ENCODE measurements at regions not wholly inside any gene's neighbourhood (a gene's known extent, or its start where the extent isn't known, plus 50 kb on each side); places are given as distances from the start of the nearest gene placed in this dataset.

- Histone ChIP-seq H3K9me3 (no peaks in the 10 kb centered on the region), H3K27ac (no peak overlapping the region), H3K4me1 (ENCODE audit: control insufficient read depth in 1 of 2, low read depth in 2 of 2) (no peaks in the 10 kb centered on the region), H3K4me3 (no peak overlapping the region), H3K27me3 (replicated peaks; ENCODE audit: insufficient read depth) (no peaks in the 10 kb centered on the region), H3K36me3 (no peaks in the 10 kb centered on the region)
- no peak for DNase-seq (ENCODE audit: low spot score)
- ATAC-seq (ENCODE audit: insufficient number of reproducible peaks, low FRiP score, low read depth): no peak
- no peak for TF ChIP-seq CTCF (IDR thresholded peaks at IDR 0.05)
These were observed 76.0 kb upstream of the CDH10 start for GRCh38 chr5:24720743-24721142.

DNA sequence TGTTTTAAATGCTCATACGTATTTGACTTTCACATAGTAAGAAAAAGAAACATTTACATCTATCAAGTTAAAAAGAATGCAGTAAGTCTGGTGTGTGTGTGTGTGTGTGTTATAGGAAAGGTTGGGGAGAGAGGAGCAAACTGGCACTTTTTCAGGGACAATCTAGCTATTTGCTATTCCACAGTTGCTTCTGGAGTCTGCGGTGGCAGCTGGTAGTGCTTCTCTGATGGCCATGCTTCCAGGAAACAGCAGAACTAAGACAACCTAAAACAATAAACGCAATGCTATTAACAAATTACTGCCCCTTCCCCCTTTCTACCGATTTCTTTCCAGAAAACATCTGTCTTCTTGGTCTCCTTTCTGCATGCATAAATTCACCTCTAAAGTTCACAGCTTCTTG, 70.0 kb upstream of the CDH10 start:
- no peaks in the 10 kb centered on the region for H3K4me1 ChIP-seq (ENCODE audit: control insufficient read depth in 1 of 2, low read depth in 2 of 2)

GRCh38 chr5:24712947-24713346, 68.2 kb upstream of the CDH10 start:
- H3K9me3 ChIP-seq: no peaks in the 10 kb centered on the region
- TF ChIP-seq CTCF (IDR thresholded peaks at IDR 0.05): no peak
- H3K4me3 ChIP-seq: no peak overlapping the region
- no peaks in the 10 kb centered on the region for H3K4me1 ChIP-seq (ENCODE audit: control insufficient read depth in 1 of 2, low read depth in 2 of 2)
- no peak overlapping the region for H3K27ac ChIP-seq
- ATAC-seq (ENCODE audit: insufficient number of reproducible peaks, low FRiP score, low read depth) (no peak), DNase-seq (ENCODE audit: low spot score) (no peak)
- H3K36me3 ChIP-seq: no peaks in the 10 kb centered on the region
- no peaks in the 10 kb centered on the region for H3K27me3 ChIP-seq (replicated peaks; ENCODE audit: insufficient read depth)

More for the DNA sequence above, 70.0 kb upstream of the CDH10 start:
- DNase-seq (ENCODE audit: low spot score): no peak
- Histone ChIP-seq H3K4me3 (no peak overlapping the region), H3K9me3 (no peaks in the 10 kb centered on the region), H3K27me3 (replicated peaks; ENCODE audit: insufficient read depth) (no peaks in the 10 kb centered on the region), H3K36me3 (no peaks in the 10 kb centered on the region), H3K27ac (no peak overlapping the region)
- no peak for TF ChIP-seq CTCF (IDR thresholded peaks at IDR 0.05)
- ATAC-seq (ENCODE audit: insufficient number of reproducible peaks, low FRiP score, low read depth): no peak

DNA sequence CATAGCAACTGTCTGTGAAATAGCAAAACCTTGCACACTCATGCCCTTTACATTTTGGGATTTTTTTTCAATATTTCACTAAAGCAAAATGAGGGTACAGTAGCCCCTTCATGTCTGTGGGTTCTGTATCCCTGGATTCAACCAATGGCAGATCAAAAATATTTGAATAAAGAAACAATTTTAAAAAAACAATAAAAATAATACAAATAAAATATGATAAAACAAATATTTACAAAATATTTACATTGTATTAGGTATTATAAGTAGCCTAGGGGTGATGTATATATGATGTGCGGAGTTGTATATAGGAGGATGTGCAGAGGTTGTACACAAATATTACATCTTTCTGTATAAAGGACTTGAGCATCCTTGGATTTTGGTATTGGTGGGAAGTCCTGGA, 67.3 kb upstream of the CDH10 start:
- Histone ChIP-seq H3K4me1 (ENCODE audit: control insufficient read depth in 1 of 2, low read depth in 2 of 2) (no peaks in the 10 kb centered on the region), H3K4me3 (no peak overlapping the region), H3K27ac (no peak overlapping the region), H3K36me3 (no peaks in the 10 kb centered on the region), H3K9me3 (no peaks in the 10 kb centered on the region), H3K27me3 (replicated peaks; ENCODE audit: insufficient read depth) (no peaks in the 10 kb centered on the region)
- DNase-seq (ENCODE audit: low spot score): no peak
- no peak for TF ChIP-seq CTCF (IDR thresholded peaks at IDR 0.05)
- no peak for ATAC-seq (ENCODE audit: insufficient number of reproducible peaks, low FRiP score, low read depth)

DNA sequence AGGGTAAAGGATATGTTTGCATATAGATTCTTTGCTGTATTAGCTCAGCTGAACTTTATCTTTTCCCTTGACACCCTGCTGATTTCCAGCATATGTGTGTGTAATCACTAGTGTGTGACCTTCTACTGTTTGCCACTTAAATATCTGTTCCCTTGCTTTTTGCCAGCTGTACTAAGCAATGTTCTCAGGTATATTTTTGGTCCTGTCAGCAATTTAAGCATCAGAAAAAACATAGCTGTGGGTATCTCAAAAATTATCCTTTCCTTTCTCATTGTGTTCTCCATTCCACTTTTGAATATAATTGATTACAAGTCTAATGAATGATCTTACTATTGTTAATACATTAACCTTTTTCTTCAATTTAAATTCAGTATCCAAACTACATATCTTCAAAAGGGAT, 59.2 kb upstream of the CDH10 start:
- no peaks in the 10 kb centered on the region for H3K4me1 ChIP-seq (ENCODE audit: control insufficient read depth in 1 of 2, low read depth in 2 of 2)
- DNase-seq (ENCODE audit: low spot score) (no peak), ATAC-seq (ENCODE audit: insufficient number of reproducible peaks, low FRiP score, low read depth) (no peak)
- no peak for TF ChIP-seq CTCF (IDR thresholded peaks at IDR 0.05)
- H3K4me3 ChIP-seq: no peak overlapping the region
- no peaks in the 10 kb centered on the region for H3K9me3 ChIP-seq
- no peaks in the 10 kb centered on the region for H3K27me3 ChIP-seq (replicated peaks; ENCODE audit: insufficient read depth)
- no peak overlapping the region for H3K27ac ChIP-seq
- no peaks in the 10 kb centered on the region for H3K36me3 ChIP-seq
